Caki2 (cell line): ENCODE measurements at regions not wholly inside any gene's neighbourhood (a gene's known extent, or its start where the extent isn't known, plus 50 kb on each side); places are given as distances from the start of the nearest gene placed in this dataset.

Experiments
- DNase-seq: peaks from one replicate; pipeline ENCODE4 v3.0.0-alpha.2; 2015; ENCODE audit warnings: low read depth
- in situ Hi-C: cut with HindIII; loops from 2 replicates; pipeline ENCODE4 v1.10.0; 2016; ENCODE audit warnings: low sequenced_read_pairs, low pct_unique_long_range_greater_than_20kb, mixed read lengths

DNA sequence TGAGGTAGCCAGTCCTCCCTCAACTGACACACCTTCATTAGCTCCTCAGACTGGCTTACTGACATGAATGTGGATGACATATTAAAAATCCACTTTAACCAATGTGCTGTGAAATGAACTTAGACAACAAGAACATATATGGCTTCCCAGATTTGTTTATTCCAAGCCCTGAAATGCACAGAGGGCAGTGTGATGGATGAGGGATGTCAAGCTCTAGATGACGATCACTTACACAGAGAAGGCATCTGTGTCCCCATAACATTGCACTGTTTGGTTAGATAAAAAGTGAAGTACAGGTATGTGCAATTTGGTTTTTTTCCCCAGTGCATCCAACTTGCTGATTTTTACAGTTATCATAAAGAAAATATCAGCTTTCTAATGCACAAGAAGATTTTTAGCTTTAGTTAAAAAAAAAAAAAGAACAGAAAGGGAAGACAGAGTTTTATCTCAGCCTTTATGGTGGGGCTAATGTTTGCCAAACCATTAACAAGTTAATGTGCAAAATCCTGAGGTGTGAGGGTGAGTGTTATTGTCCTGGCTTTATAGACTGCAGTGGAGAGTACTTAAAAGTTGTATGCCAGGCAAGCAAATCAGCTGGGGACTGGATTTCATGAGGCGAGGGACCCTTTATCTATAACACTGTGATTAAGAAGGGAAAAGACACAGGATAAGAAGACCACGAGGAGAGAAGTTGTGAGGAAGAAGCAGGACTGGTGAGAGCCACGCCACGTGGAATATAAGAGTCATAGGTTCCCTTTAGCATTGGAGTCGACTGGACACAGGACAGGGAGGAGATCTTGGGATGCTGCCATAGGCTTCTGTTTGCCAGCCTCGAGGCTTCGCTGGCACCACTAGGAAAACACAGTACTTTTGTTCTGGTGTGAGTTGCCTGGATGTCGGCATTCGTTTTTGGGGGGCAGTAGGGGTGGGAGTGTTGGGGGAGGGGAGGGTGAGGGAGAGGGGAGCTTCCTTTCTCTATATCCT is 90.0 kb upstream of the BACH2 start:
- no peak for DNase-seq
- in situ Hi-C loops: no loop called here

DNA sequence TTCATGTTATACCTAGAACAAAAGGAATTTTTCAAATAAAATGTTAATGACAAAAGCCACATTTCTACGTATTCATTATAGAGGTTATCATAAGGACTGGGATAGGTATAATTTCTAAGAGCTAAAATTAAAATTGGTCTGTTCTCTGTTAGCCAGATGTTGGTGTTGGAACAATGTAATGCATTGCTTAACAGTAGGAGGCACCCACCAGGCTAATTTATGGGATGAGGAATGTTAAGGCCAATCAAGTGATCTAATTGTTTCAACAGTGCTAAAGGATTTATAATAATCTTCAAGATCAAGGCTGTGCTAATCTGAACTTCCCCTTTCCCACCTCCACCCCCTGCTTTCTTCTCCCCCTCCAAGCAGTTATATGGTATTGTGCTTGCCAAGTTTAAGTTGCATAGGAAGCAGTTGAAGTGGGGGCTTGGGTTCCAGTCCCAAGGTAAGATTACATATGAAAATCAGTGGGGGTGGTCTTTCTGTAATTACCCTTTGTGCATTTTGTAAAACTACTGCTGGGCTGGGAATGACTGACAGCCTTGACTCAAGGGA is 89.2 kb upstream of the BACH2 start:
- in situ Hi-C loops: no loop called here
- DNase-seq: no peak

DNA sequence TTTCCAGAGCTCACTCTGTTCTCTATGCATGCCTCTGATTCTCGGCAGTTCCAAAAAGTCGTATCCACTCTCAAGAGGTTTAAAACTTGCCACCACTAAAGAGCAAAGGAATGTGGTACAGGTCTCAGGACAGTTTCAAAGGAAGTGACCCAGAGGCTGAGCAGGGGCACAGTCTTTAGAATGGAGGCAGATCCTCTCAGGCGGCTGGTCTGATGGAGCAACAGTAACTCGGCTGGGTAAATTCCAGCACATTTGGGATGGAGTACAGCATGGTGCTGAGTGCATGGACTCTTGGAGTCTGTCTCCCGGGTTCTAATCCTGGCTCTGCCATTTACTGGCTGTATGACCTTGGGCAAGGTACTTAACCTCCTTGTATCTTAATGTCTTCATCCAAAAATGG is 88.1 kb upstream of the BACH2 start:
- in situ Hi-C loops: no loop called here
- no peak for DNase-seq

DNA sequence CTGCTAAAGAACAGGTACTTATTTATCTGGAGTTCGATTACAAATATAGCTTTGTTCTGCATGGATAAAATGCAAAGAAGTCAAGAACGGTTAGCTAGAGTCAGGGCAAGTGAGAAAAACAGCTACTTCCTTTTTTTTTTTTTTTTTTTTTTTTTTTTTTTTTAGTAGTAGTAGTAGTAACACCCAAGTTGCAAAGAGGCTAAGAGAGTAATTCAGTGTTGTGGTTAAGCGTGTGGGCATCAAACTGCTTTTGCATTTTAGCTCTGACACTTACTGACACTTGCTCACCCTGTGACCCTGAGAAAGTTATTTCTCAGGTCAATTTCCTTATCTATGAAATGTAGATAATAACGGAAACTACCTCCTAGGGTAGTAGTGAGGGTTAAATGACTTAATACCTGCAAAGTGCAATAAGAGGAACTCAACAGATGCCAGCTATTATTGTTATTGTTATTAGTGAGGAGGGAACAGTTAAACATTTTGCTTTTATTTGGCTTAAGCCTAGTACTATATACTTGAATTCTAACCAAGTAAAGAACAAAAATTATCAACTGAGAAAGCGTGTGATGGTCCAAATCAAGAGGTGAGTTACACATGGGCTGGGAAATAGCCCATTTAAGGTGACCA is 86.7 kb upstream of the BACH2 start:
- DNase-seq: no peak
- in situ Hi-C loops: no loop called here

DNA sequence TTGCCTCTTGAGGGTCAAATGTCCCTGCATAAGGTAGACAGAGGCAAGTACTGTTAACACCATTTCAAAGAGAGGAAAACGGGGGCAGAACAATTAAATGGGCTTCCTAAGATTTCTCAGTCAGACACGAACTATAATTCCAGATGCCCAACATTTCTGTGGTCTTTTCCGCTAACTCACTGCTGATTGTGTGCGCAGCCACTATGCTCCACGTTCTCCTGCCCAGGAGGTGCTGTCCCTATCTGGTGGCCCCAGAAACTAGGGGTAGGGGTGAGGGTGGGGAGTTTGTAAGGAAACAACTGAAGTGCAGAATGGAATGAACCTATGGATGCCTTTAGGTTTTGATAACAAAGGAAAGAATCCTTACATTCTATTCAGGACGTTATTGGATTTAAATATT is 86.1 kb upstream of the BACH2 start:
- in situ Hi-C loops: no loop called here
- DNase-seq: no peak

DNA sequence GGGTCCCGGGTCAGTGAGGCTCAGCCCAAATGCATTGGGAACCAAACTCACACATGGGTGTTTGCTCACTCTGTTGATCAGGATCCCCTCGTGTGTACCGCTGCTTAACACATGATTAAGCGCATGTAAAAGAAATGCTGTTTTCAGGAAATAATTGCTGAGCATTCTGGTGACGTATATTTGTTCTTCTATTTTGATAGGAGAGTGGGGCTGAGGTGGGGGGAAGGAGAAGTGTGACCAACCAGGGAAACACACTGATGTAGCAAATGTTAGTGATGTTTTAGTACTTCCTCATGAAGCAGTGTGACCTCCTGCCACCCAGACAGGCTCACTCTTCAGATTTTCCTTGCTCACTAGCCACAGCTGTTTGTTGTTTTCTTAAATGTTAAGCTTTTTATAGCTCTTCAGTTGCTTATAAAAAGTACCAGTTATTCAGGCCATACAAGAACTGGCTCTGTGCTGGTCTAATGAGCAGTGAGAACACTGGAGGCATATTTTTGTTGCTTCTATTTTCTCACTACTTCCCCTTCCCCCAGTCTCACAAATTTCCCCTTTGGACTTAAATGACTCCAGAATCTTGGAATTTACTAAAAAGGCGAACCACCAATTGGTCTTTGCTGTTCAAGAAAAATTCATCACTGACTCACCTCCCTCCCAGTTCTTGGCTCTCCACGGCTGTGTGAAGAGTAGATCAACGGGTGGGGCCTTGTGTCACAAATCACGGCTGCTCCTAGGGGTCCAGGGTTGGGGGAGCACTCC is 79.2 kb upstream of the BACH2 start:
- peak; percentile 53 for DNase-seq
- in situ Hi-C loops: loop anchor here (5.0 kb wide), 1 partner anchor 34 kb away; no protein-coding TSS in a partner anchor

DNA sequence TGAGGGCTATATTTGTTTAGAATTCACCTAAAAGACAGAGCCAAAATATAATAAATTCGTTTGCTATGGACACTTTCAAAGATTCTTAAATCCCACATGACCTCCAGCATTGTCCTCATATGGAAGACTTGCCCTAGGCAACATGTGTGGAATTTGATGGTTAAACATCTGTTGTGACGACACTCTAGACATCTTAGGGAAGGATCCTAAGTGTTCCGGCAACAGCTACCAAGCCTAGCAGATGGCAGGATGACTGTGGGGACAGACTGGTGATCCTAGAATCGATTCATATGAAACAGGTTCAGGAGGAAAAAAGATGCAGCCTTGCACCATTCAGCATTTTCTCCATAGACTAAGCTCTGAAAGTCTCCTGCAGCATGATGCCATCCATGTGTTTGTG is 77.6 kb upstream of the BACH2 start:
- in situ Hi-C loops: no loop called here
- DNase-seq: no peak

DNA sequence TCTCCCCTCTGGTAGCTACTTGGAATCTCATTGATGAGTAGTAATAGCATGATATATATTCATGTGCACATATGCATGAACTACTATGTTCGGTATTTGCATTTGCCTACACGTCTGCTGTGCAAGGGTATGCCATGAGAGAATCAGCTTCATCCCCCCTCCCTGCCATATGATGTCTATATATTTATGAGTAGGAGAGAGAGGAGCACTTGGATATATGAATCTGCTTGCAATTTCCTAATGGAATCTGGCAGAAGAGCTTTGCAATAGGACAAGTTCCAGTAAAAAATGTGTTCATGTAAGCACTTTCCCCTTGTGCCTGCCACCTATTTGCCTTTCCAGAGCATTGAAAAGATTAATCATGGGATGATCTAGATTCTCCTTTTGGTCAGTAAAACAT is 76.2 kb upstream of the BACH2 start:
- DNase-seq: no peak
- in situ Hi-C loops: no loop called here

DNA sequence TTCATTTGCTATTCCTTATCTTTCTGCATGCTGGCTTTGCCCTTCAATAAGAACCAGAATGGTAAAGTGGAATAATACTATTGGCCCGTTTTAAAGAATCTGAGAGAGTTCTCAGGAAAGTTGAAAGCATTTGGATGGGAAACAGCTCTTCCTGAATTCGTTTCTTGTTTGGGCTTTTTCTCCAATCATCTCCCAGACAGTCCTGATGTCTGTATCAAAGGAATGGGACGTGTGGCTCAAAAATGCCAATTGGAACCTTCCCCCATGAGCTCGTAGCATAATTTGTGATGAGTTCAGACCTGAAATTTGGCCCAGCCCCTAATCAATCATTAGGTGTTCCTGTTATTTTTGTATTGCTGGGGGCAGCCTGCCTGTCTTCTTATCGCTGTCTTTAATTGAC is 75.8 kb upstream of the BACH2 start:
- no peak for DNase-seq
- in situ Hi-C loops: no loop called here

DNA sequence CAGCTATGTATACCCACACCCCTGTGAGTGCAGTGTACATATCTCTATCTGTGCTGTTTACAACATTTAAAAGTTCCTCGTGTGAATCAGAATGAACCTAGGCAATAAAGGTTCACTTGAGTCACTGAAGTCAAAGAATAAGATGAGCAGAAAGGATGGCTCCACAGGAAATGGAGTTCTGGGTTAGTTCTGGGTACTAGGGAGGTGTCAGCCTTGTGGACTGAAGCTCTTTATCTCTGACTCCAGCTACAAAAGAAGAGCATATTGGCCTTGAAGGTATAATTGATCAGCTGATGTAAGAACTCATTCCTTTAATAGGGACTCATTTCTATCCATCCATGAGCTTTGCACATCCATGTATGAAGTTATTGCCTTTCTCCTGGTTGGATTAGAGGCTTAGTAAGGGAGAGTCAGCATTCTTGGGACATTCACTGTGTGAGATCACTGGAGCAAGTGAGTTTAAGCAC is 73.9 kb upstream of the BACH2 start:
- DNase-seq: no peak
- in situ Hi-C loops: no loop called here

DNA sequence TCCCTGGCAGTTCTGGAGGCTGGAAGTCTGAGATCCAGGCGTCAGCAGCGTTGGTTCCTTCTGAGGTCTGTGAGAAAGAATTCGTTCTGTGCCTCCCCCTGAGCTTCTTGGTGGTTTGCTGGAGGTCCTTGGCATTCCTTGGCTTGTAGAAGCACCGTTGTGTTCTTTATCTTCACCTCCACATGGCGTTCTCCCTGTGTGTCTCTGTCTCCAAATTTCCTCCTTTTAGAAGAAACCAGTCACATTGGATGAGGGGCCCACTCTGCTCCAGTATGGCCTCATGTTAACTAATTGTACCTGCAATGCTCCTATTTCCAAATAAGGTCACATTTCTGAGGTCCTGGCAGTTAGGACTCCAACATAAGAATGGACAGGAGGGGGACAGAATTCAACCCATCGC is 73.0 kb upstream of the BACH2 start:
- DNase-seq: no peak
- in situ Hi-C loops: no loop called here

DNA sequence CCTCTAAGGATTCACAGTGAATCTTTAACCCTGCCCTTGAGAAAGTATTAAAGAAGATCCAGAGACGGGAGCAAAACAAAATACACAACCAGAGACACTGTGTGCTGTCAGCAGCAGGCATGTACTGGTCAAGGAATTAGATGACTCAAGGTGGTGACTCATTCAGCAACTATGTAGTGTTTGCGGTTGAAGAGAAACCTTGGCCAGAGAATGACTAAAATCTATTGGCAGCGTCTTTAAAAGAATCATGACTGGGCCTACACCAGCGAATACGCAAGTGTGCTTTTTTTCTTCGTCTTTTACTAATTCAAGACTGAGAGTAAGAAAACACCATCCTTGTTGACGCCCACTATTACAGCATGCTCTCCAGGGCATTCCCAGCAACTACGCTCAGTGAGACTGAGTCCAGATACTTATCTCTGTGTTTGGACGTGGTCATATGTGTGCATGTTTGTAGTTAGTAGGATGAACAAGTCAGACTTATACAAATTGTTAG is 72.4 kb upstream of the BACH2 start:
- in situ Hi-C loops: no loop called here
- peak; percentile 99 for DNase-seq

DNA sequence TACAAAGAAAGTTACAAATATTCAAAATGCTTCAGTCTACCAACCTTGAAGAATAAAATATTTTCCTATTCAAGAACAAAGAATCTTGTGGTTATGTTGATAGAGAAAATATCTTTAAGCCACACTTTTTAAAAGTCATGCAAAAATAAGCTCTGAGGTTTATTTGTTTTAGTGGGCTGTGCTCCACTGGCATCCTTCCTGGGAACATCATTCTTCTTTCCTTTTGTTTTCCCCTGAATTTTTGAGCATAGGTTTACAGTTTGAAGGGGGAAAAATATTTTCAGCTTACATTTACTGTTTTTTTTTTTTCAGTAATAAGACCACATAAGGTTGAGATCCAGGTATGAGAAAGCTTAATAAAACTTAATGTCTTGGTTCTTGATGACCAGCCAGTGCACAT is 72.0 kb upstream of the BACH2 start:
- no peak for DNase-seq
- in situ Hi-C loops: no loop called here

DNA sequence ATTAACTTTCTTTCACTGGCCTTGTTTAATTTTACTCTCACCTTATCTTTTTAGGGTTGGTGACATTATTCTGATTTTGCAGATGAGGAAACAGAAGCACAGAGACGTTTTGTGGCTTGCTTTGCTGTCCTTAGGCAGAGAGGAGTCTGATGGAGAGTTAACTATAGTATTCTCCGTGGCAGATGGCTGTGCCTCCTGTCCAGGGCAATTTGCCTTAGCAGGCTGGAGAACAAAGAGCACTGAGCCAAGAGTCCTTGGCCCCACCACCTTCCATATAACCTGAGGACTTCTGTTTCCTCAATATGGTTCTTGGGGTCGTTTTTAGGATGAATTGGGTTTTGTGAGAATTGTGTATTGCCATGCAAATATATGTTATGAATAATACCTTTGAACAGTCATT is 71.4 kb upstream of the BACH2 start:
- in situ Hi-C loops: no loop called here

DNA sequence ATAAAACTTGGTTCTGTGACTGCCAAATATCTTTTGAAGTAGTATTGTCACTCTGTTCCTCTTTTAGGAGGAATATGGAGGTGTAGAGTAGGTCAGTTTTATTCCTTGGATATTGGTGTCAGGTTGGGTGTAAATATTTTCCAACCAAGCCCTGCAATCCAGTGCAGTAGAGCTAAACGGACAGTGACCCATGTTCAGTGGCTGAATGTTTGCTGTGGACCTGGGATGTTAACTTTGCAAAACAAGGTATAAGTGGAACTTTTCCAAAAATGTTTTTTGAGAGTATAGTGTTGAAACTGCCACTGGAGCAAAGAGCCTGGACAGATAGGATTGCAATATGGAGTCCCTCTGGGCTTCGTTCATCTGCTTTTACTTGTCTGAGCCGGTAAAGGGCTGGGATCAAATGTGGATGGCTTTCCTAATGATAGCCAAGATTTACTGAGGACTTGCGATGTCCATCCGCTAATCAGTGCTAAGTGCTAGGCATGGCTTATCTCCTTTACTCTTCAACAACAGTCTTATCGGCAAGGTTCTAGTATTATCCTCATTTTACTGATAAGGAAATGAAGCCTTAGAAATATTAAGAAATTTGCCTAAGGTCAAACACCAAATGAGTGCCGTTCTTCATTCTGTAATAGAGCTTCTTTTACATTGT is 69.0 kb upstream of the BACH2 start:
- in situ Hi-C loops: no loop called here
- no peak for DNase-seq

More for the DNA sequence above, 71.4 kb upstream of the BACH2 start:
- DNase-seq: no peak

DNA sequence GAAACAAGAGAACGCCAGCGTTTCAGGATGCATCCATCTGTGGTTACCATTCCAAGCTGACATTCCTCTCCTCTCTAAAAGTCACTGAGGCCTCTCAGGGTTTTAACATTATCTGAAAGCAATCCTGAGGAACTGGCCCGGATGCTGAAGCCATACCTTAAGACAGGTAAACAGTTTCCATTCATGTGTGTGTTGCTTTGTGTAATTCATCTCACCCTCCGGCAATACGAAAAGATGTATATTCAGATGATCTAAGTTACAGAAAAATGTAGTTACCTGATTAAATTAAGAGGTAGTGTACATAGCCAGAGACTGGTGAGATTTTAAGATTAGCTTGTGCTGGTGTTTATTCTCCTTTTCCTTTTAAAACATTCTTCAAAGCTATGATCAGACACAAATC is 68.4 kb upstream of the BACH2 start:
- in situ Hi-C loops: no loop called here
- DNase-seq: no peak

DNA sequence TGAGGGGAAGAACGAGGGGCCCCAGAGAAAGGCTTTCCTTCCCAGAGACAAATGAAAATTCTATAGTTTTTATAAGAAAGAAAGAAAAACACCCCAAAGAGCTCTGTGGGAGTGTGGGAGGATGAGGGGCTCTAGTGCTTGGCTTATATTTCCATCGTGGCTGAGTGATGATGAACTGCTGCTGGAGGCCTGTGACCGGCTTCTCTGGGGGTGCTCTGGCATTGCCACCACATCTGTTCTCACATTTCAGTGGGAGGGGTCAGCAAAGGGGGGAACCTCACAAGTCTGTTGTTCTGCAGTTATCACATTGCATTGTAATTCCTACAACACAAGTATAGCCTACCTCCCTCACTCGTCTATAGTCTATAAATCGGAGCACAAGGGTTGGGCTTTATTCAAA is 67.6 kb upstream of the BACH2 start:
- in situ Hi-C loops: no loop called here
- DNase-seq: no peak

DNA sequence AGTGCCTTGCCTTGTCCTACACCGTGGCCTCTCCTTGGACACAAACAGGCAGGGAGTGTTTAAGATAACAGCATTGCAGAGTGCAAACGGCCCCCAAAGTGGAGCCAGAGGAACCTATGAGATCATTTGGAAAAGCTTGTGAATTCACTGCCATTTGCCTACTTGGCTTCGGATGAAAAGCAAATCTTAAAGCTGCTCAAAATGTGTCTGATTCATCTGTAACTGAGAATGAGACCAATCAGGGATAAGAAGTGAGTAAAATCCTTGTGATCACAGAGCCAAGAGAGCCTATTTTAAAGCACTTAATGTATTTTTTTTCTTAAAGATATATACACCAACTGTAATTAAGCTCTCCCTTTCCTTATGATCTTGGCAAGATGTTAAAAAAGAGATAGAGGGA is 65.7 kb upstream of the BACH2 start:
- DNase-seq: no peak
- in situ Hi-C loops: no loop called here
